ENCODE measurements at regions not wholly inside any gene's neighbourhood (a gene's known extent, or its start where the extent isn't known, plus 50 kb on each side); places are given as distances from the start of the nearest gene placed in this dataset.

DNA sequence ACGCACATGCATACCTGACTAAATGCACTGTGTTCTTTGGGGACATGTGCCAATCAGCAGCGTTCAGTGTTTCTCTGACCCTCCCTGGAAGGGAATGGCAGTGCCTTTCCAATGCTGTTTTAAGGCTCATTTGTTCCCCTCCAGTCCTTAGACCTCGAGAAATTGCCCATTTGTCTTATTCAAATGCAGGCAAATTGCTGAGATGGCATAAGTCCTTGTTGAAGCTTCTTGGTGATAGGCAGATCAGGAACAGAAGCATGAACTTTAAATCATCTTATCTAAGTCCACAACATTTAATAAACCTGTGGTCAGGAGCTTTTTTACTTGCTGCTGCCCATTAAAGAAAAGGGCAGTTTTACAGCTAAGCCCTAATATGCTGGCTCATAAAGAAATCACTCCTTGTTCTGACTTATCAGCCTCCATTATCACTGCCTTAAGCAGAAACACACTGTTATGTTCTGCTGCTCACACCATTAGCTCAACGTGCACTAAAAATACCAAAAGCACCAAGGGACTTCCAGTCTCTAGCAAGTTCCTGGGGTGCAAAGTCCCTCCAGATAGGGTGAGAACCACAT lies 112.9 kb upstream of the LRFN2 start:
- no peak overlapping the region for H3K4me3 ChIP-seq (ENCODE audit: low read depth in 1 of 5, low read length in 5 of 5)
- H3K4me1 ChIP-seq (ENCODE audit: control insufficient read depth in 5 of 5, insufficient read depth in 5 of 5, low read length in 5 of 5) = no peaks in the 10 kb centered on the region
- peaks cover 0 to 15% (median 0%) of the 10 kb centered on the region in 5 donors for H3K27me3 ChIP-seq (ENCODE audit: control insufficient read depth in 5 of 5, insufficient read depth in 4 of 5, low read length in 5 of 5)
- no peaks in the 10 kb centered on the region for H3K9me3 ChIP-seq (ENCODE audit: control insufficient read depth in 5 of 5, low read length in 5 of 5)
- H3K27ac ChIP-seq (ENCODE audit: low read depth, low read length) = no peak overlapping the region
- H3K9ac ChIP-seq (ENCODE audit: low read length in 5 of 5) = no peak overlapping the region
- H3K36me3 ChIP-seq (ENCODE audit: control insufficient read depth in 5 of 5, insufficient read depth in 5 of 5, low read length in 5 of 5) = no peaks in the 10 kb centered on the region

DNA sequence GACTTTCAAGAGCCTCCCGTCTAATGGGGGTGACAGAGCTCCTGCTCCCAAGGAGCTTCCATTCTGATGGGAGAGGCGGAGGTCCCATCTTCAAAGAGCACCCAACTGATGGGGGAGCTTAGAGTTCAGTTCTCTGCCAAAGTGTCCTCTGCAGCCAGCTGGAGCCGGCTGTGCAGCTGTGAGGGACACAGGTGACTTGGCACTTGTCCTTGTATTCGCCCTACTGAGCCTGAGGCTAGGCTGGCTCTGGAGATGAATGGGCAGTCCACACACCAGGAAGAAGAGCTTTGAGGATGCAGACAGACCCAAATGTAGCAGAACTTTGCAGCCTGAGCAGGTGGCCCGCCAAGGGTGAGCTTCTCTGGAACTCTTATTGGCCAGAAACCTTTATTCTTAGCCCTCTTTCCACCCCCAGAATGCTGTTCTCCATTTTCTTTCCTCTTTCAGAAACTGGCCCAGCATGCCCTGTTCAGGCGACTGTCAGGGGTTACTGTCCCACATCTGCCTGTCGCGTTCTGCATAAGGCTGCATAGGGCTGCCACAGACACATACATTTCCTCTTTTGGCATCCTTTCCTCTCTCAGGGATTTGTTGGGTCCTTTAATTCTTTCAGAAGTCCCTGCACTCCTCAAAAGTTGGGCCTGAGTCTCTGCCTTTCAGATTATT lies 108.7 kb upstream of the LRFN2 start:
- Histone ChIP-seq H3K27ac (ENCODE audit: low read depth, low read length) (no peak overlapping the region), H3K36me3 (ENCODE audit: control insufficient read depth in 5 of 5, insufficient read depth in 5 of 5, low read length in 5 of 5) (no peaks in the 10 kb centered on the region), H3K27me3 (ENCODE audit: control insufficient read depth in 5 of 5, insufficient read depth in 4 of 5, low read length in 5 of 5) (peaks cover 0 to 11% (median 0%) of the 10 kb centered on the region in 5 donors), H3K4me3 (ENCODE audit: low read depth in 1 of 5, low read length in 5 of 5) (no peak overlapping the region), H3K4me1 (ENCODE audit: control insufficient read depth in 5 of 5, insufficient read depth in 5 of 5, low read length in 5 of 5) (no peaks in the 10 kb centered on the region), H3K9ac (ENCODE audit: low read length in 5 of 5) (no peak overlapping the region), H3K9me3 (ENCODE audit: control insufficient read depth in 5 of 5, low read length in 5 of 5) (no peaks in the 10 kb centered on the region)

DNA sequence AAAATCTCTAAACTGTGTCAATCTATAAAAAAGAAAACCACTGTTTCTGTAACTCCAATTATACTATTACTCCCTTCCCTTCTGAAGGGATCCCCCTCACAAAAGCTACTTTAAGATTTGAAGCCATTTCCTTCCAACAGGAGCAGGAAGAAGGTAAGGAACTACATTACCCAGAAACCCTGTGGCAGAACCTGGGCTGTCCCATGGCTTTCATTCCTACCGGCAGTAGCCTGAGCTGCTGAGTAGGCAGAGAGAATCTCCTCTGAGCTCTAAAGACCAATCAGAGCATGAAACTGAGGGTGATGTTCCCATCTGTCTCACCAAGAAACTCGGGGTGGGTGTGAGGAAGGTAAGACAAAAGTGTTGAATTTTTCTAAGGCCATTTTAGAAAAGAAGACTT lies 108.0 kb upstream of the LRFN2 start:
- H3K9me3 ChIP-seq (ENCODE audit: control insufficient read depth in 5 of 5, low read length in 5 of 5) = no peaks in the 10 kb centered on the region
- no peaks in the 10 kb centered on the region for H3K4me1 ChIP-seq (ENCODE audit: control insufficient read depth in 5 of 5, insufficient read depth in 5 of 5, low read length in 5 of 5)
- H3K9ac ChIP-seq (ENCODE audit: low read length in 5 of 5) = no peak overlapping the region
- H3K4me3 ChIP-seq (ENCODE audit: low read depth in 1 of 5, low read length in 5 of 5) = no peak overlapping the region
- H3K27me3 ChIP-seq (ENCODE audit: control insufficient read depth in 5 of 5, insufficient read depth in 4 of 5, low read length in 5 of 5) = peaks cover 0 to 8% (median 0%) of the 10 kb centered on the region in 5 donors
- H3K27ac ChIP-seq (ENCODE audit: low read depth, low read length) = no peak overlapping the region
- no peaks in the 10 kb centered on the region for H3K36me3 ChIP-seq (ENCODE audit: control insufficient read depth in 5 of 5, insufficient read depth in 5 of 5, low read length in 5 of 5)

DNA sequence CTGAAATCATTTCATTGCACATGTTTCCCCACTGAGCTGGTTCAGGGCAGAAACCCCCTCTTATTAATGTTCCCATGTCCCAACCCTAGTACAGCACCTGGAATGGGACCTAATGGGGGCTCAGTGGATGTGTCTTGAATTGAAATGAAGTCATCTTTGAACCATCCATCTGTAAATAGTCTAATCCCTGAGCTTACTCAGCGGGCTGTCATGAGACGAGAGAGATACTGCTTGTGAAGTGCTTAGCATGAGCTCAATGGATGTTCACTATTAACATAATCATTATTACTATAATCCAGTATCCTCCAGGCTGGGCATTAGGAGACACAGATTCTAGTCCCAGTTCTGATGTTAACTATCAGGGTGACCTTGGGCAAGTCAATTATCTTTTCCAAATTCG lies 106.6 kb upstream of the LRFN2 start:
- Histone ChIP-seq H3K9ac (ENCODE audit: low read length in 5 of 5) (no peak overlapping the region), H3K27me3 (ENCODE audit: control insufficient read depth in 5 of 5, insufficient read depth in 4 of 5, low read length in 5 of 5) (peaks cover 0 to 8% (median 0%) of the 10 kb centered on the region in 5 donors), H3K36me3 (ENCODE audit: control insufficient read depth in 5 of 5, insufficient read depth in 5 of 5, low read length in 5 of 5) (no peaks in the 10 kb centered on the region), H3K4me3 (ENCODE audit: low read depth in 1 of 5, low read length in 5 of 5) (no peak overlapping the region), H3K9me3 (ENCODE audit: control insufficient read depth in 5 of 5, low read length in 5 of 5) (no peaks in the 10 kb centered on the region), H3K27ac (ENCODE audit: low read depth, low read length) (no peak overlapping the region), H3K4me1 (ENCODE audit: control insufficient read depth in 5 of 5, insufficient read depth in 5 of 5, low read length in 5 of 5) (no peaks in the 10 kb centered on the region)

DNA sequence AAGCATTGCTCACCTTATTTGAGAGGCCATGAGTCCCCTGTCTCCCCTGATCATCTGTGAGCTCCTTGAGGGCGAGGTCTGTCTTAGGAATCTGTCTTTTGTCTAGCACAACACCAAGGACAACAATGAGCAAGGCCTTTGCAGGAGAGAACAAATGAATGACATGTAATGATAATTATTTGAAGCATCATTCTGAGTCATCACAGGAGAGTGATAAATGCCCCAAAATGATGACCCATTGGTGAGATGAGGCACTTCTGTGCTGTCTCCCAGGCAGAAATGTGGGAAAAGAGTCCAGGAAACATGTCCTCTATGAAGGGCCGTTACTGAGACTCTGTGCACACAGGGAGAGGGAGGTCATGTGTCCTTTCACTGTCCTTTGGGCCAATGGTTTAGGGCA lies 105.2 kb upstream of the LRFN2 start:
- H3K27me3 ChIP-seq (ENCODE audit: control insufficient read depth in 5 of 5, insufficient read depth in 4 of 5, low read length in 5 of 5) = peaks cover 0 to 5% (median 0%) of the 10 kb centered on the region in 5 donors
- no peaks in the 10 kb centered on the region for H3K4me1 ChIP-seq (ENCODE audit: control insufficient read depth in 5 of 5, insufficient read depth in 5 of 5, low read length in 5 of 5)
- H3K9me3 ChIP-seq (ENCODE audit: control insufficient read depth in 5 of 5, low read length in 5 of 5) = no peaks in the 10 kb centered on the region
- H3K9ac ChIP-seq (ENCODE audit: low read length in 5 of 5) = no peak overlapping the region
- H3K36me3 ChIP-seq (ENCODE audit: control insufficient read depth in 5 of 5, insufficient read depth in 5 of 5, low read length in 5 of 5) = no peaks in the 10 kb centered on the region
- H3K27ac ChIP-seq (ENCODE audit: low read depth, low read length) = no peak overlapping the region
- no peak overlapping the region for H3K4me3 ChIP-seq (ENCODE audit: low read depth in 1 of 5, low read length in 5 of 5)

DNA sequence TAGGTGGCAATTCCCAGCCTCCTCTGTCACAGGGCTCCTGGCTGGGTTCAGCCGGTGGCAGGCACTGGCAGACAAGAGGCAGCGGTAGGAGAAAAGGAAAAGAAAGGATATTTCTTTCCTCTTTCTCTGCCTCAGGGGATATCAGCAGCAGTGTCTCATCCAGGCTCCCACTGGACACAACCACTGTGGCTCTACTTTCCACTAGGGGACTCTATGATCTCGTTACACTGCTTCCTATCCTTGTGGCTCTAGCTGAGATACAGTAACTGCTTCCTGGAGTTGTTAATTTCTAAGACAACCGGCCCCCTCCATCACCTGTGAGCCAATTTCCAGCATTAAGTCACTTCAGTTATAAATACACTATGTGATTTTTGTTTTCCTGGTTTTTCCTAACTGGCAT lies 102.0 kb upstream of the LRFN2 start:
- H3K27me3 ChIP-seq (ENCODE audit: control insufficient read depth in 5 of 5, insufficient read depth in 4 of 5, low read length in 5 of 5) = peaks cover 0 to 11% (median 6%) of the 10 kb centered on the region in 5 donors
- no peak overlapping the region for H3K4me3 ChIP-seq (ENCODE audit: low read depth in 1 of 5, low read length in 5 of 5)
- no peaks in the 10 kb centered on the region for H3K36me3 ChIP-seq (ENCODE audit: control insufficient read depth in 5 of 5, insufficient read depth in 5 of 5, low read length in 5 of 5)
- peaks cover 7 to 16% (median 12%) of the 10 kb centered on the region in 5 donors for H3K9me3 ChIP-seq (ENCODE audit: control insufficient read depth in 5 of 5, low read length in 5 of 5)
- H3K9ac ChIP-seq (ENCODE audit: low read length in 5 of 5) = no peak overlapping the region
- no peak overlapping the region for H3K27ac ChIP-seq (ENCODE audit: low read depth, low read length)
- no peaks in the 10 kb centered on the region for H3K4me1 ChIP-seq (ENCODE audit: control insufficient read depth in 5 of 5, insufficient read depth in 5 of 5, low read length in 5 of 5)

DNA sequence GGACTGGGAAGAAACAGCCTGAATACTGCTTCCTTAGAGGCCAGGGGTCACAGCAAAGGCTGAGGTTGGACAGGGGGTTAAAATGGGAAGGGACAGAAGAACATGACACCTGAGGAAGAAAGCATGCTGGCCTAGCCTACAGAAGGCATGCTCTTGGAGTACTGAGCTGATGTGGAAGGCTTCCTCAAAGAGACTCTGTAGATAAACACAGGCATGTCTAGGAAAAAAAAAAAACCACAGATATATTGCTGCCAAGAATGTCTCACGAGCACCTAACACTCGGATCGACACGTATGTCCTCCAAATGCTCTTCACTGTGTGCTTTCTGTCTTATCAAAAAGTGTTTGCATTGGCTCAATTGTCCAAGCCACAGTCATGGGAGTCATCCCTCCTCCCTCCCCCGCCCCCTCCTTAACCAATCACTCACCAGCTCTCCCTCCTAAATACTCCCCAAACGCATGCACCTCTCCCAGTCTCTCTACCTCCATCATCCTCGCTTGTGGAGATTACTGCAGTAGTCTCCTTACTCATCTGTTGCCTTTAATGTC lies 101.1 kb upstream of the LRFN2 start:
- Histone ChIP-seq H3K9ac (ENCODE audit: low read length in 5 of 5) (no peak overlapping the region), H3K27ac (ENCODE audit: low read depth, low read length) (no peak overlapping the region), H3K9me3 (ENCODE audit: control insufficient read depth in 5 of 5, low read length in 5 of 5) (peaks cover 7 to 16% (median 12%) of the 10 kb centered on the region in 5 donors), H3K36me3 (ENCODE audit: control insufficient read depth in 5 of 5, insufficient read depth in 5 of 5, low read length in 5 of 5) (no peaks in the 10 kb centered on the region), H3K4me1 (ENCODE audit: control insufficient read depth in 5 of 5, insufficient read depth in 5 of 5, low read length in 5 of 5) (no peaks in the 10 kb centered on the region), H3K27me3 (ENCODE audit: control insufficient read depth in 5 of 5, insufficient read depth in 4 of 5, low read length in 5 of 5) (peaks cover 0 to 11% (median 6%) of the 10 kb centered on the region in 5 donors), H3K4me3 (ENCODE audit: low read depth in 1 of 5, low read length in 5 of 5) (no peak overlapping the region)

DNA sequence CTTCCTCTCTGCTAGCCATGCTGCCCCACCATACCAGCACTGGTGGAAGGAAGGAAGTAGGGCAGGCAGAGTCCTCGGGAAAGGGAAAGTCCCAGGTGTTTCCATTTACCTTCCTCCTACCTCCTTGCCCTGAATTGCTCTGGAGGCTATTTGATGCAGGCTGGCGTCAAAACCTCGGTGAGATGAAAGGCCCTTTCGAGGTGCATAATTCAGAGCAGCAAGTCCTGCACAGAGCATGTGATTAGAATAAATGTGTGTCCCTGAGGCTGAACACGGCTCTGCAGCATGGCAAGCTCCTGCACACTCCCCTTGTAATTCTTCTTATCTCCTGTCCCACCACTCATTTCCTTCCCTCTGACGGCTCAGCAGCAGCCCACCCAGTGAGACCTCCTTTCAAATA lies 98.7 kb upstream of the LRFN2 start:
- Histone ChIP-seq H3K27ac (ENCODE audit: low read depth, low read length) (no peak overlapping the region), H3K4me3 (ENCODE audit: low read depth in 1 of 5, low read length in 5 of 5) (no peak overlapping the region), H3K27me3 (ENCODE audit: control insufficient read depth in 5 of 5, insufficient read depth in 4 of 5, low read length in 5 of 5) (peaks cover 0 to 11% (median 6%) of the 10 kb centered on the region in 5 donors), H3K36me3 (ENCODE audit: control insufficient read depth in 5 of 5, insufficient read depth in 5 of 5, low read length in 5 of 5) (no peaks in the 10 kb centered on the region), H3K4me1 (ENCODE audit: control insufficient read depth in 5 of 5, insufficient read depth in 5 of 5, low read length in 5 of 5) (no peaks in the 10 kb centered on the region), H3K9ac (ENCODE audit: low read length in 5 of 5) (no peak overlapping the region), H3K9me3 (ENCODE audit: control insufficient read depth in 5 of 5, low read length in 5 of 5) (peaks cover 7 to 16% (median 14%) of the 10 kb centered on the region in 5 donors)

DNA sequence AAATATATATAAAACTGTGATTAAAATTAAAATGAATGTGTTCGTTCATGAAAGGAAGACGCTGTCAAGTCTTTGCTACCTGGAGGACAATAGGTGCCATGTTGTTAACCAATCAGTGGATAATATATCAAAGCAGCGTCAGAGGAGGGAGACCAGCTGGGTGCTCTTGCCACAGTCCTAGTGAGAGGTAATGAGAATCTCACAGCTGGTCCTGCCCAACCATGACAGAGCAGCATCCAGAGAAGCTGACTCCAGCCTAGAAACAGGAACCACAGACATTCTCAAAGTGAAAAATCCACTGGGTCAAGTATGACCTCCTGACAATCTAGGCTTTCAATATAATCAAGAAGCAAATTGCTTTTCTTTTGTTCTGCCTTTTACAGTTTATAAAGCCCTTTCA lies 94.5 kb upstream of the LRFN2 start:
- Histone ChIP-seq H3K4me1 (ENCODE audit: control insufficient read depth in 5 of 5, insufficient read depth in 5 of 5, low read length in 5 of 5) (no peaks in the 10 kb centered on the region), H3K4me3 (ENCODE audit: low read depth in 1 of 5, low read length in 5 of 5) (no peak overlapping the region), H3K27me3 (ENCODE audit: control insufficient read depth in 5 of 5, insufficient read depth in 4 of 5, low read length in 5 of 5) (peaks cover 0 to 12% (median 6%) of the 10 kb centered on the region in 5 donors)

DNA sequence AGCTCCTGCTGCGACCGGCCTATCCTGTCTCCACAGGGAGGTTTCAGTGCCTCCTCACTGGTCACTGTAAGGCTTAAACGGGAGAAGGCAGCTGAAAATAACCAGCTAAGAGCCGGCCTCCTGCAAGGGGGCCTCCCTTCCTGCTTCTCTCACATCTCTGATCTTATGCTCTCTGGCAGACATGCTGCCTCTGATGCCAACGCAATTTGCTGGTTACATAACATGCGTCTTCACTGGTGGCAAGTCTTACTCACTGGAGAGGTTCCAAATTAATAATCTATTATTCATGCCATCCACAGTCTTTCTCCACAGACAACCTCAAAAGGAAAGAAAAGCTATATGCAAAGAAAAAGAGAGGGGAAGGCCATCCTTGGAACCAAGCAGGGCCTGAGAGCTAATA lies 91.8 kb upstream of the LRFN2 start:
- Histone ChIP-seq H3K36me3 (ENCODE audit: control insufficient read depth in 5 of 5, insufficient read depth in 5 of 5, low read length in 5 of 5) (peaks cover 0 to 3% (median 0%) of the 10 kb centered on the region in 5 donors), H3K4me1 (ENCODE audit: control insufficient read depth in 5 of 5, insufficient read depth in 5 of 5, low read length in 5 of 5) (no peaks in the 10 kb centered on the region), H3K27me3 (ENCODE audit: control insufficient read depth in 5 of 5, insufficient read depth in 4 of 5, low read length in 5 of 5) (peaks cover 0 to 6% (median 0%) of the 10 kb centered on the region in 5 donors), H3K9ac (ENCODE audit: low read length in 5 of 5) (no peak overlapping the region), H3K4me3 (ENCODE audit: low read depth in 1 of 5, low read length in 5 of 5) (no peak overlapping the region), H3K27ac (ENCODE audit: low read depth, low read length) (no peak overlapping the region), H3K9me3 (ENCODE audit: control insufficient read depth in 5 of 5, low read length in 5 of 5) (peaks cover 9 to 22% (median 16%) of the 10 kb centered on the region in 5 donors)

More for the DNA sequence above, 94.5 kb upstream of the LRFN2 start:
- Histone ChIP-seq H3K9ac (ENCODE audit: low read length in 5 of 5) (no peak overlapping the region), H3K9me3 (ENCODE audit: control insufficient read depth in 5 of 5, low read length in 5 of 5) (peaks cover 17 to 34% (median 31%) of the 10 kb centered on the region in 5 donors), H3K36me3 (ENCODE audit: control insufficient read depth in 5 of 5, insufficient read depth in 5 of 5, low read length in 5 of 5) (peaks cover 0 to 3% (median 0%) of the 10 kb centered on the region in 5 donors), H3K27ac (ENCODE audit: low read depth, low read length) (no peak overlapping the region)
